Natural killer cell (primary cell): ENCODE measurements at regions not wholly inside any gene's neighbourhood (a gene's known extent, or its start where the extent isn't known, plus 50 kb on each side); places are given as distances from the start of the nearest gene placed in this dataset.
"Not testable (repeated sequence)": the region's sequence is repeated elsewhere in the genome, so short reads cannot be mapped to it uniquely, and the experiment has no call there.

Experiments used
- ATAC-seq, 3 donors: fragments of 150-1000 bp in 2 of 3; fragments of 200-7000 bp in 1 of 3; cut with Tn5 transposase; 1 replicate in 1 of 3; 2 replicates in 2 of 3; pipeline ENCODE4 v1.10.0; 2021; ENCODE audit warnings: mild to moderate bottlenecking in 2 of 3, moderate library complexity in 2 of 3
- DNase-seq, 2 donors: peaks; one replicate each; pipeline versions ENCODE4 v3.0.0 to v3.0.0-alpha.2; 2013 to 2021; ENCODE audit warnings: mixed read lengths in 1 of 2
- H3K27ac ChIP-seq: one replicate; pipeline ENCODE4 v1.5.1; 2013; ENCODE audit warnings: mild to moderate bottlenecking, low read length
- H3K27me3 ChIP-seq: one replicate; pipeline ENCODE4 v1.6.1; 2013; ENCODE audit warnings: low read length; ENCODE audit not compliant: control insufficient read depth, insufficient read depth
- H3K36me3 ChIP-seq: one replicate; pipeline ENCODE4 v1.6.1; 2013; ENCODE audit warnings: low read length; ENCODE audit not compliant: control insufficient read depth, insufficient read depth
- H3K4me1 ChIP-seq: one replicate; pipeline ENCODE4 v1.6.1; 2013; ENCODE audit warnings: low read length; ENCODE audit not compliant: control insufficient read depth, insufficient read depth
- H3K4me3 ChIP-seq: one replicate; pipeline ENCODE4 v1.5.1; 2013; ENCODE audit warnings: low read length
- H3K9me3 ChIP-seq: one replicate; pipeline ENCODE4 v1.6.1; 2013; ENCODE audit warnings: low read length; ENCODE audit not compliant: control insufficient read depth, insufficient read depth
- H3K27ac Mint-ChIP-seq, 2 donors: one replicate each; pipeline ENCODE4 v1.8.0; 2022; ENCODE audit warnings: mild to moderate bottlenecking in 2 of 2, mixed read lengths in 2 of 2, moderate library complexity in 1 of 2
- H3K27me3 Mint-ChIP-seq, 2 donors: one replicate each; pipeline ENCODE4 v1.8.0; 2022; ENCODE audit warnings: low read depth in 2 of 2, mixed read lengths in 2 of 2
- H3K36me3 Mint-ChIP-seq: one replicate; pipeline ENCODE4 v1.8.0; 2022; ENCODE audit warnings: mixed read lengths
- H3K4me1 Mint-ChIP-seq, 2 donors: one replicate each; pipeline ENCODE4 v1.8.0; 2022; ENCODE audit warnings: mixed read lengths in 2 of 2
- H3K4me3 Mint-ChIP-seq: one replicate; pipeline ENCODE4 v1.8.0; 2022; ENCODE audit warnings: mild to moderate bottlenecking, moderate library complexity, mixed read lengths
- H3K9me3 Mint-ChIP-seq, 2 donors: one replicate each; pipeline ENCODE4 v1.8.0; 2022; ENCODE audit warnings: mixed read lengths in 2 of 2
- WGBS: methylation state at CpG from one replicate; pipeline ENCODE4 v1.1.7; 2013; ENCODE audit warnings: missing lambda C conversion rate; ENCODE audit not compliant: insufficient coverage; 5-methylcytosine and 5-hydroxymethylcytosine counted together
- intact Hi-C: fragments of 100-400 bp; cut with micrococcal nuclease; formaldehyde crosslinking; loops from one replicate; pipeline ENCODE4 v1.14.2; 2022
- TF ChIP-seq, protein P1 (sequence below): fragments of 200-600 bp; IDR thresholded peaks from one replicate; pipeline ENCODE4 v1.8.0; 2022; ENCODE audit warnings: antibody characterized with exemption

DNA sequence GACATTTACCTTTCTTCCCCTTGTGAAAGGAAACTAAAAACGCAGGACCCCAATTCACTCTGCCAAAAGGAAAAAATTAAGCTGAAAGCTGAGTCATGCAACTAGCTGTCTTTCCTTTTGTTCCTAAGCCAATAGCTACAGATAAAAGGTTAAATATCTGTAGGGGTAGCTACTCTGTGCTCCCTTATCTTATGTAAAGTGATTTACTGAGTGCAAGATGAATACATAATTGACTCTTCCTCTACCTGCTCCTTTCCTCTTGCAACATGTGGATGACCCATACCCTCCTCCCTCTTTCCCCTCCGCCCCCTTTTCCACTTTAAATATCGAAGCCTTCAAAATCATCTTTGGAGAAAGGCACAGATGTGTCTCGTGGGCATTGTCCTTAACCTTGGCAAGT lies 68.0 kb upstream of the ZNF157 start:
- Mint-ChIP-seq H3K9me3 (no peaks in the 10 kb centered on the region), H3K4me1 (no peaks in the 10 kb centered on the region), H3K36me3 (no peaks in the 10 kb centered on the region), H3K27ac (no peak overlapping the region), H3K27me3 (peaks cover 0 to 20% of the 10 kb centered on the region in 2 donors), H3K4me3 (no peak overlapping the region)
- Histone ChIP-seq H3K36me3 (no peaks in the 10 kb centered on the region), H3K27ac (no peak overlapping the region), H3K9me3 (no peaks in the 10 kb centered on the region), H3K4me3 (no peak overlapping the region), H3K27me3 (no peaks in the 10 kb centered on the region), H3K4me1 (no peaks in the 10 kb centered on the region)
- WGBS, result 74% methylated on average over 4 of the region's 4 CpGs
- DNase-seq, result no peak
- intact Hi-C loops, result no loop called here
- ATAC-seq, result no peak
- TF ChIP-seq, protein P1, sequence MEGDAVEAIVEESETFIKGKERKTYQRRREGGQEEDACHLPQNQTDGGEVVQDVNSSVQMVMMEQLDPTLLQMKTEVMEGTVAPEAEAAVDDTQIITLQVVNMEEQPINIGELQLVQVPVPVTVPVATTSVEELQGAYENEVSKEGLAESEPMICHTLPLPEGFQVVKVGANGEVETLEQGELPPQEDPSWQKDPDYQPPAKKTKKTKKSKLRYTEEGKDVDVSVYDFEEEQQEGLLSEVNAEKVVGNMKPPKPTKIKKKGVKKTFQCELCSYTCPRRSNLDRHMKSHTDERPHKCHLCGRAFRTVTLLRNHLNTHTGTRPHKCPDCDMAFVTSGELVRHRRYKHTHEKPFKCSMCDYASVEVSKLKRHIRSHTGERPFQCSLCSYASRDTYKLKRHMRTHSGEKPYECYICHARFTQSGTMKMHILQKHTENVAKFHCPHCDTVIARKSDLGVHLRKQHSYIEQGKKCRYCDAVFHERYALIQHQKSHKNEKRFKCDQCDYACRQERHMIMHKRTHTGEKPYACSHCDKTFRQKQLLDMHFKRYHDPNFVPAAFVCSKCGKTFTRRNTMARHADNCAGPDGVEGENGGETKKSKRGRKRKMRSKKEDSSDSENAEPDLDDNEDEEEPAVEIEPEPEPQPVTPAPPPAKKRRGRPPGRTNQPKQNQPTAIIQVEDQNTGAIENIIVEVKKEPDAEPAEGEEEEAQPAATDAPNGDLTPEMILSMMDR, result no peak

DNA sequence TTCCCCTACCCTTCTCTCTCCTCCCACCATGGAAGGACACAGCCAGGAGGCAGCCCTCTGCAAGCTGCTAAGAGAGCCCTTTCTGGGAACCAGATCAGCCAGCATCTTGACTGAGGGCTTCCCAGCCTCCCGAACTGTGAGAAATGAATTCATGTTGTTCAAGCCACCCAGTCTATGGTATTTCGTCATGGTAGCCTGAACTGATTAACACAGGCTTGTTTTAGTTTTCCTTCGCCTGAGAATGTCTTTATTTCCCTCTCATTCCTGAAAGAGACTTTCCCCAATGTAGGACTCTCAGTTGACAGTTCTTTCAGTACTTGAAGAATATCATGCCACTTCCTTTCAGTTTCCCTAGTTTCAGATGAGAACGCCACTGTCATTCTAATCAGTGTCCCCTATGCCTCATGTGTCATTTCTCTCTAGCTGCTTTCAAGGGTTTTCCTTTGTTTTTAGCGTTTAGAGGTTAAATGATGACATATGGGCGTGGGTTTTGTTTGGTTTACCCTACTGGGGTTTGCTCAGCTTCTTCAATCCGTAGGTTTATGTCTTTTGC lies 63.8 kb upstream of the ZNF157 start:
- intact Hi-C loops, H3K4me1 ChIP-seq, DNase-seq, H3K36me3 ChIP-seq, H3K4me1 Mint-ChIP-seq, H3K27ac Mint-ChIP-seq, ATAC-seq, H3K9me3 ChIP-seq, H3K4me3 Mint-ChIP-seq, H3K36me3 Mint-ChIP-seq, H3K9me3 Mint-ChIP-seq, H3K27ac ChIP-seq, H3K27me3 ChIP-seq, H3K4me3 ChIP-seq: not testable (repeated sequence)
- 81% methylated on average over 2 of the region's 7 CpGs for WGBS
- peaks cover 0 to 20% of the 10 kb centered on the region in 2 donors for H3K27me3 Mint-ChIP-seq

DNA sequence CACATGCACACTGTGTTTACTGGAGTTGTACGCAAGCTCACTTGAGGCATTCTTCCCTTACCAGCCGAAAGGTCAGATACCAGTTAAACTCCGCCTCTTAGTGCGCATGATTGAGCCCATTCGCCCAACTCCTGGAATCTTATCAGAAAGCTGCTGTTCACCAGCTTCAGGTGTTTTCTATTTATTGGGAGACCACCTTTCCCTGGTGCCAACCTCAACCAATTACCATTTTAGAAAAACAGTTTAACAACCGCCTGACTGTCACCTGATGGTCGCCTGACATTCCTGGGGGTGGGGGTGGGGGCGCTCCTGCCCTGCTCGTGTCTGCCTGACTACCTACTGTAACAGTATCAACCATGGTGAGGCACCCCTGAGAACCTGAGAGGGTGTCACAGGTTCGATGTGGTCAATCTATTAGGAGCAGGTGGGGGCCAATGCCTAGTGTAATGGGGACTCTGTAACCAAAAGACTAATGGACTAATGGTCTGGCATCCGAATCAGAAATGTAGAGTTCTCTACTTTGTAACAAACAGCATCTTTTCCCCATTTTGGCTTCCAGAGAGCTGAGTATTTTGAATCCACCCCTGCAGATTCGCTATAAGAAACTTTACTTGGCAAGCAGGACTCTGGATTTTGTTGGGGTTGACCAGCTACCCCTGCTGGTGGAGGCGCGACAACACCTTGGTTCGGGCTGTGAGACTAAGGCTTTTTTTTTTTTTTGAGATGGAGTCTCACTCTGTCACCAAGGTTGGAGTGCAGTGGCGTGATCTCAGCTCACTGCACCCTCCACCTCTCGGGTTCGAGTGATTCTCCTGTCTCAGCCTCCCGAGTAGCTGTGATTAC lies 58.2 kb upstream of the ZNF157 start:
- intact Hi-C loops, result loop anchor here (1.0 kb wide), 1 partner anchor 119 kb away; the partner anchor contains the start of gene UBA1
- Mint-ChIP-seq H3K27ac (no peak overlapping the region), H3K4me3 (no peak overlapping the region), H3K4me1 (no peaks in the 10 kb centered on the region), H3K27me3 (peaks cover 3 to 7% of the 10 kb centered on the region in 2 donors), H3K36me3 (no peaks in the 10 kb centered on the region), H3K9me3 (no peaks in the 10 kb centered on the region)
- WGBS, result 54% methylated on average over 15 of the region's 19 CpGs
- Histone ChIP-seq H3K4me1 (no peaks in the 10 kb centered on the region), H3K9me3 (no peaks in the 10 kb centered on the region), H3K4me3 (no peak overlapping the region), H3K36me3 (no peaks in the 10 kb centered on the region), H3K27ac (no peak overlapping the region), H3K27me3 (no peaks in the 10 kb centered on the region)
- DNase-seq (peak; percentile 16 to 69), ATAC-seq (peak in 2 of 3 donors; percentile 69 to 70)
- TF ChIP-seq, protein P1, result no peak

DNA sequence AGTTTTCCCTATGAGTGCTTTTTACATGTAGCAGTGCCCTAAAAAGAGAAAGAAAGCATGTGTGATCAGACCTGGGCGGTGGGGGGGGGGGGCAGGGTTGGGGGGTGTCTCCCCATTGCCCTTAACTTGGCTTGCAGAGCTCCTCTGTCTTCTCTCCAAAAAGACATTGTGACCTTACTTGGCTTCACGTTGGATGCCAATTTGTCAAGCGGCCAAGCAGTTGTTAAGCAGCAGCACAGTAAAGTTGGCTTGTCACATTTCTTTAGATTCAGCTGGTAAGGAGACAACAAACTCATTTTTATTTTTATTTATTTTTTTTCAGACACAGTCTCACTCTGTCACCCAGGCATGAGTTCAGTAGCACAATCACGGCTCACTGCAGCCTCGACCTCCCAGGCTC lies 57.3 kb upstream of the ZNF157 start:
- no peaks in the 10 kb centered on the region for H3K9me3 ChIP-seq
- 79% methylated on average over 4 of the region's 5 CpGs for WGBS
- Mint-ChIP-seq H3K27ac (no peak overlapping the region), H3K4me3 (no peak overlapping the region), H3K9me3 (no peaks in the 10 kb centered on the region), H3K27me3 (peaks cover 3 to 7% of the 10 kb centered on the region in 2 donors), H3K36me3 (no peaks in the 10 kb centered on the region), H3K4me1 (no peaks in the 10 kb centered on the region)
- TF ChIP-seq, protein P1, result no peak
- no peak overlapping the region for H3K4me3 ChIP-seq
- no peaks in the 10 kb centered on the region for H3K4me1 ChIP-seq
- DNase-seq (no peak), ATAC-seq (no peak)
- H3K27me3 ChIP-seq, result no peaks in the 10 kb centered on the region
- no peaks in the 10 kb centered on the region for H3K36me3 ChIP-seq
- no peak overlapping the region for H3K27ac ChIP-seq
- intact Hi-C loops, result no loop called here
